Endodermal cell (in vitro differentiated cells): ENCODE measurements at regions not wholly inside any gene's neighbourhood (a gene's known extent, or its start where the extent isn't known, plus 50 kb on each side); places are given as distances from the start of the nearest gene placed in this dataset.
A peak's percentile ranks its signal among the peaks of the same experiment; 100 is the strongest.

Experiments used
- DNase-seq: peaks from one replicate; pipeline ENCODE4 v3.0.0-alpha.2; 2017
- H3K27ac ChIP-seq: 2 replicates; pipeline ENCODE4 v1.5.1; 2013; ENCODE audit warnings: mild to moderate bottlenecking, low read depth, low read length, moderate library complexity
- H3K27me3 ChIP-seq: 2 replicates; pipeline ENCODE4 v1.6.1; 2013; ENCODE audit warnings: mild to moderate bottlenecking, low read length, moderate library complexity; ENCODE audit not compliant: insufficient read depth, control insufficient read depth, poor library complexity, severe bottlenecking
- H3K36me3 ChIP-seq: 2 replicates; pipeline ENCODE4 v1.7.0; 2013; ENCODE audit warnings: mild to moderate bottlenecking, low read length, moderate library complexity; ENCODE audit not compliant: control insufficient read depth, insufficient read depth
- H3K4me1 ChIP-seq: one replicate; pipeline ENCODE4 v1.7.0; 2013; ENCODE audit warnings: low read length; ENCODE audit not compliant: control insufficient read depth, insufficient read depth
- H3K4me3 ChIP-seq: 2 replicates; pipeline ENCODE4 v1.5.1; 2013; ENCODE audit warnings: mild to moderate bottlenecking, low read length, moderate library complexity
- H3K9ac ChIP-seq: 2 replicates; pipeline ENCODE4 v1.6.1; 2013; ENCODE audit warnings: mild to moderate bottlenecking, low read length, moderate library complexity; ENCODE audit not compliant: poor library complexity, severe bottlenecking; ENCODE audit errors: extremely low read depth
- H3K9me3 ChIP-seq: 2 replicates; pipeline ENCODE4 v1.6.1; 2013; ENCODE audit warnings: mild to moderate bottlenecking, low read length, moderate library complexity; ENCODE audit not compliant: control insufficient read depth
- H3K27ac Mint-ChIP-seq: 2 replicates; pipeline ENCODE4 v1.8.0; 2020; ENCODE audit warnings: mixed read lengths
- H3K27me3 Mint-ChIP-seq: 2 replicates; pipeline ENCODE4 v1.8.0; 2021; ENCODE audit warnings: mild to moderate bottlenecking, mixed read lengths; ENCODE audit not compliant: insufficient read depth
- H3K36me3 Mint-ChIP-seq: 2 replicates; pipeline ENCODE4 v1.8.0; 2020; ENCODE audit warnings: low read depth, mixed read lengths
- H3K4me1 Mint-ChIP-seq: 2 replicates; pipeline ENCODE4 v1.8.0; 2020; ENCODE audit warnings: mixed read lengths
- H3K4me3 Mint-ChIP-seq: 2 replicates; pipeline ENCODE4 v1.8.0; 2020; ENCODE audit warnings: mild to moderate bottlenecking, moderate library complexity, mixed read lengths
- H3K9me3 Mint-ChIP-seq: 2 replicates; pipeline ENCODE4 v1.8.0; 2020; ENCODE audit warnings: mild to moderate bottlenecking, mixed read lengths
- WGBS, 2 experiments: methylation state at CpG; one replicate each; pipeline versions ENCODE4 v1.1.5 to v1.1.7; 2013; ENCODE audit warnings: missing lambda C conversion rate in 2 of 2, mixed read lengths in 1 of 2; ENCODE audit not compliant: insufficient coverage in 1 of 2, insufficient read length in 1 of 2; 5-methylcytosine and 5-hydroxymethylcytosine counted together
- TF ChIP-seq, protein P1 (sequence below): fragments of 200-600 bp; sonication (generic); conservative IDR thresholded peaks from 2 replicates; pipeline ENCODE4 v1.5.0; 2021; ENCODE audit warnings: antibody characterized with exemption, mild to moderate bottlenecking

- no peaks in the 10 kb centered on the region for H3K9me3 ChIP-seq
- H3K4me1 ChIP-seq, result peaks cover 10% of the 10 kb centered on the region
- no peak overlapping the region for H3K4me3 ChIP-seq
- Mint-ChIP-seq H3K9me3 (no peaks in the 10 kb centered on the region), H3K27ac (no peak overlapping the region), H3K27me3 (peaks cover 83% of the 10 kb centered on the region), H3K36me3 (no peaks in the 10 kb centered on the region), H3K4me1 (peaks cover 51% of the 10 kb centered on the region), H3K4me3 (no peak overlapping the region)
- 64 to 87% methylated on average over 2 to 5 of the region's 5 CpGs for WGBS, 2 experiments
- no peak overlapping the region for H3K9ac ChIP-seq
- no peak for DNase-seq
- TF ChIP-seq, protein P1, sequence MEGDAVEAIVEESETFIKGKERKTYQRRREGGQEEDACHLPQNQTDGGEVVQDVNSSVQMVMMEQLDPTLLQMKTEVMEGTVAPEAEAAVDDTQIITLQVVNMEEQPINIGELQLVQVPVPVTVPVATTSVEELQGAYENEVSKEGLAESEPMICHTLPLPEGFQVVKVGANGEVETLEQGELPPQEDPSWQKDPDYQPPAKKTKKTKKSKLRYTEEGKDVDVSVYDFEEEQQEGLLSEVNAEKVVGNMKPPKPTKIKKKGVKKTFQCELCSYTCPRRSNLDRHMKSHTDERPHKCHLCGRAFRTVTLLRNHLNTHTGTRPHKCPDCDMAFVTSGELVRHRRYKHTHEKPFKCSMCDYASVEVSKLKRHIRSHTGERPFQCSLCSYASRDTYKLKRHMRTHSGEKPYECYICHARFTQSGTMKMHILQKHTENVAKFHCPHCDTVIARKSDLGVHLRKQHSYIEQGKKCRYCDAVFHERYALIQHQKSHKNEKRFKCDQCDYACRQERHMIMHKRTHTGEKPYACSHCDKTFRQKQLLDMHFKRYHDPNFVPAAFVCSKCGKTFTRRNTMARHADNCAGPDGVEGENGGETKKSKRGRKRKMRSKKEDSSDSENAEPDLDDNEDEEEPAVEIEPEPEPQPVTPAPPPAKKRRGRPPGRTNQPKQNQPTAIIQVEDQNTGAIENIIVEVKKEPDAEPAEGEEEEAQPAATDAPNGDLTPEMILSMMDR, result no peak
- H3K27ac ChIP-seq, result no peak overlapping the region
- H3K27me3 ChIP-seq, result peaks cover 53% of the 10 kb centered on the region
- H3K36me3 ChIP-seq, result no peaks in the 10 kb centered on the region
Observed at GRCh38 chr11:119795690-119796089, 66.7 kb upstream of the NECTIN1 start.

- H3K36me3 Mint-ChIP-seq, result no peaks in the 10 kb centered on the region
- Histone ChIP-seq H3K9me3 (no peaks in the 10 kb centered on the region), H3K4me3 (no peak overlapping the region), H3K36me3 (no peaks in the 10 kb centered on the region), H3K4me1 (peaks cover 10% of the 10 kb centered on the region), H3K9ac (no peak overlapping the region), H3K27ac (no peak overlapping the region), H3K27me3 (peaks cover 48% of the 10 kb centered on the region)
- DNase-seq, result no peak
- 65 to 70% methylated on average over 10 to 12 of the region's 12 CpGs for WGBS, 2 experiments
- TF ChIP-seq, protein P1, result no peak
- H3K9me3 Mint-ChIP-seq, result no peaks in the 10 kb centered on the region
- peaks cover 84% of the 10 kb centered on the region for H3K27me3 Mint-ChIP-seq
- H3K27ac Mint-ChIP-seq, result peak overlapping the region; percentile 32
- peaks cover 54% of the 10 kb centered on the region for H3K4me1 Mint-ChIP-seq
- H3K4me3 Mint-ChIP-seq, result no peak overlapping the region
Observed at GRCh38 chr11:119795231-119795630, 66.2 kb upstream of the NECTIN1 start.

DNA sequence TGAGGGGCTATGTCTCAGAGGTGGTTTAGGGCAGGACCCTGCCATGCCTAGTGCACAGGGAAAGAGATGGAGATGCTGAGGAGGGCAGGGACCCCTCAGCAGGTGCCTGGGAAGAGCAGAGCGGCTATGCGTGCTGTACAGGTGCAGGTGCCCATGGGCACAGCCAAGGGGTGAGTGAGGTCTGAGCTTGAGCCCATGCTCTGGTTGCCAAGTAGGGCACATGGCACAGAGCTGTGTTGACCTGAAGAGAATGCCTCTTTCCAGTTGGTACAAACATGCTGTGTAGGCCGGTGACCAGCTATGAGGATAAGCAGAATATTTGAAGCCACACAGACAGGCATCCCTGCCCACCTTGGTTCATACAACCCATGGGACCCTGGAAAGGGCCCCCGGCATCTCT, 65.8 kb upstream of the NECTIN1 start:
- no peak overlapping the region for H3K27ac ChIP-seq
- no peak overlapping the region for H3K9ac ChIP-seq
- WGBS, 2 experiments, result 33 to 83% methylated on average over 1 to 4 of the region's 4 CpGs
- H3K36me3 ChIP-seq, result no peaks in the 10 kb centered on the region
- no peaks in the 10 kb centered on the region for H3K9me3 ChIP-seq
- H3K27me3 ChIP-seq, result peaks cover 44% of the 10 kb centered on the region
- no peaks in the 10 kb centered on the region for H3K9me3 Mint-ChIP-seq
- TF ChIP-seq, protein P1, result no peak
- peaks cover 55% of the 10 kb centered on the region for H3K4me1 Mint-ChIP-seq
- H3K4me1 ChIP-seq, result peaks cover 10% of the 10 kb centered on the region
- peaks cover 83% of the 10 kb centered on the region for H3K27me3 Mint-ChIP-seq
- no peak overlapping the region for H3K27ac Mint-ChIP-seq
- no peaks in the 10 kb centered on the region for H3K36me3 Mint-ChIP-seq
- no peak overlapping the region for H3K4me3 Mint-ChIP-seq
- no peak overlapping the region for H3K4me3 ChIP-seq
- no peak for DNase-seq
